Glutamatergic neuron (in vitro differentiated cells): ENCODE measurements at regions not wholly inside any gene's neighbourhood (a gene's known extent, or its start where the extent isn't known, plus 50 kb on each side); places are given as distances from the start of the nearest gene placed in this dataset.

ENCODE experiments used
- DNase-seq: peaks from one replicate; pipeline ENCODE4 v3.0.0; 2022
- H3K27ac Mint-ChIP-seq: one replicate; pipeline ENCODE4 v1.8.0; 2020; ENCODE audit warnings: mild to moderate bottlenecking, mixed read lengths, inconsistent platforms; ENCODE audit not compliant: unreplicated experiment
- H3K27me3 Mint-ChIP-seq: one replicate; pipeline ENCODE4 v1.8.0; 2020; ENCODE audit warnings: mild to moderate bottlenecking, moderate library complexity, mixed read lengths, inconsistent platforms; ENCODE audit not compliant: unreplicated experiment
- H3K36me3 Mint-ChIP-seq: one replicate; pipeline ENCODE4 v1.8.0; 2020; ENCODE audit warnings: mild to moderate bottlenecking, mixed read lengths, inconsistent platforms; ENCODE audit not compliant: unreplicated experiment
- H3K4me1 Mint-ChIP-seq: one replicate; pipeline ENCODE4 v1.8.0; 2020; ENCODE audit warnings: mild to moderate bottlenecking, low read depth, mixed read lengths, inconsistent platforms; ENCODE audit not compliant: unreplicated experiment
- H3K4me3 Mint-ChIP-seq: one replicate; pipeline ENCODE4 v1.8.0; 2020; ENCODE audit warnings: mild to moderate bottlenecking, mixed read lengths, inconsistent platforms; ENCODE audit not compliant: unreplicated experiment
- H3K9me3 Mint-ChIP-seq: one replicate; pipeline ENCODE4 v1.8.0; 2020; ENCODE audit warnings: mild to moderate bottlenecking, moderate library complexity, mixed read lengths, inconsistent platforms; ENCODE audit not compliant: unreplicated experiment
- TF ChIP-seq, protein P1 (sequence below): fragments of 200-600 bp; sonication (generic); IDR thresholded peaks from one replicate; pipeline ENCODE4 v1.5.0; 2021; ENCODE audit not compliant: partially characterized antibody, unreplicated experiment

DNA sequence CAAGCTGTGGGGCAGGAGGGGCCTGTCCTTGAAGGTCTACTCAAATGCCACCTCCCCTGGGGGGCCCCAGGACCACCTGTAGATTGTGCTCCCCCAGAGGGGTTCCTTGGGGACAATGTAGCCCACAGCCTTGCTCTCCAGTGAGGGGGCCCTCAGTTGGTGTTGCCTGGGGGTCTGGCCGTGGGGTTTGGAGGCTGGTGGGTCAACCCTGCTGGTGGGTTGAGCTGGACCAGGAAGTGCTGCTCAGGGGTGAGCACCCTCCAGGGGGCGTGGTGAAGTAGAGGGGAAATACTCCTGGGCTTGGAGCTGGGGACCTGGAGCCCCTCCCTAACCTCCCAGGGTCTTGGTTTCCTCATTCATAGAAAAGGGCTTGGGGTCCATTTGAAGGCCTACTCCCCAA, 143.6 kb upstream of the WNT4 start:
- DNase-seq = no peak
- no peaks in the 10 kb centered on the region for H3K36me3 Mint-ChIP-seq
- no peaks in the 10 kb centered on the region for H3K4me1 Mint-ChIP-seq
- no peak overlapping the region for H3K4me3 Mint-ChIP-seq
- H3K9me3 Mint-ChIP-seq = peaks cover 6% of the 10 kb centered on the region
- TF ChIP-seq, protein P1, sequence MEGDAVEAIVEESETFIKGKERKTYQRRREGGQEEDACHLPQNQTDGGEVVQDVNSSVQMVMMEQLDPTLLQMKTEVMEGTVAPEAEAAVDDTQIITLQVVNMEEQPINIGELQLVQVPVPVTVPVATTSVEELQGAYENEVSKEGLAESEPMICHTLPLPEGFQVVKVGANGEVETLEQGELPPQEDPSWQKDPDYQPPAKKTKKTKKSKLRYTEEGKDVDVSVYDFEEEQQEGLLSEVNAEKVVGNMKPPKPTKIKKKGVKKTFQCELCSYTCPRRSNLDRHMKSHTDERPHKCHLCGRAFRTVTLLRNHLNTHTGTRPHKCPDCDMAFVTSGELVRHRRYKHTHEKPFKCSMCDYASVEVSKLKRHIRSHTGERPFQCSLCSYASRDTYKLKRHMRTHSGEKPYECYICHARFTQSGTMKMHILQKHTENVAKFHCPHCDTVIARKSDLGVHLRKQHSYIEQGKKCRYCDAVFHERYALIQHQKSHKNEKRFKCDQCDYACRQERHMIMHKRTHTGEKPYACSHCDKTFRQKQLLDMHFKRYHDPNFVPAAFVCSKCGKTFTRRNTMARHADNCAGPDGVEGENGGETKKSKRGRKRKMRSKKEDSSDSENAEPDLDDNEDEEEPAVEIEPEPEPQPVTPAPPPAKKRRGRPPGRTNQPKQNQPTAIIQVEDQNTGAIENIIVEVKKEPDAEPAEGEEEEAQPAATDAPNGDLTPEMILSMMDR = no peak
- peaks cover 1% of the 10 kb centered on the region for H3K27me3 Mint-ChIP-seq
- no peak overlapping the region for H3K27ac Mint-ChIP-seq

DNA sequence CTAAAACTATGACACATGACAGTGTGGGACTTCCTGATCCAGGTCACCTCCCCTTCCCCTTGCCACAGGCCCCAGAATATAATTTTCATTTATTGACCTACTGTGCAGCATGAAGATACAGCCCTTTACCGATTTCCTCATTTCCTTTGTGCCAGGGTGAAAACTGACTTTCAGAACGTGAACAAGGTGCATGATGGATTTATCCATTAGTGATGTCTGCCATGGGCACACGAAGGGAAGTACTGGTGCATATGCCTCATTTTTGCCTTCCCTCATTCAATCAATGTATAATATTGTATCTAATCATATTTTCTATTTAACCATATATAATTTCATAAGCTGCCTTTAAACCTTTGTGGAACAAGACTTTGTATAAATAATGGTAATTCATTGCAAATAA, 144.4 kb upstream of the WNT4 start:
- DNase-seq = no peak
- Mint-ChIP-seq H3K4me3 (no peak overlapping the region), H3K36me3 (no peaks in the 10 kb centered on the region), H3K4me1 (no peaks in the 10 kb centered on the region), H3K27me3 (peaks cover 3% of the 10 kb centered on the region), H3K9me3 (peaks cover 6% of the 10 kb centered on the region), H3K27ac (no peak overlapping the region)
- TF ChIP-seq, protein P1 = no peak

DNA sequence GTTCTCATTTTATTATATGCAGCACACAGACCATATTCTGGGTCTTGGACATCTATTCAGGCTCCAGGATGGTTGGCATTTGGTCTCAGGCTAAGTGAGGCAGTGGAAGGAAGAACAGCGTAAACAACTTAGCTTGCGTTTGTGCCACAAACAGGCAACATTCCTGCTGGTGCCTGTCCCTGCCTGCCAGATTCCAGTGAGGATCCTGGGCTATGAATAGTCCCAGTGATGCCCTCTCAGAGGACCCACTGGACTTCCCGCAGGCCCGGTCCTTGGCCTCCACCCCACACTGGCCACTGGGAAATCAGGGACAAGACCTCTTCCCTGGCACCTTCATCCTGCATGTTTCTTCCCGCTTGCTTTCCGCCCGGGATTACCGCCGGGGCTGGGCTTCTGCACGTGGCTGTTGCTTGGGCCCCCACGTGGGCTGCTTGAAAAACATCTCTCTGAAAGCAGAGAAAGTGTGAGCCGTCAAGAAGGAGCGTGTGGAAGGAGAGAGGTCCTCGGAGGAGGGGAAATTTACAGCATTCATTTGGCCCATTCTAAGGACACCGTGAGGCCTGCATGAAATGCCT, 145.1 kb upstream of the WNT4 start:
- Mint-ChIP-seq H3K36me3 (no peaks in the 10 kb centered on the region), H3K4me1 (no peaks in the 10 kb centered on the region), H3K27ac (no peak overlapping the region), H3K9me3 (peaks cover 6% of the 10 kb centered on the region), H3K27me3 (peaks cover 3% of the 10 kb centered on the region), H3K4me3 (no peak overlapping the region)
- TF ChIP-seq, protein P1 = no peak
- DNase-seq = no peak

DNA sequence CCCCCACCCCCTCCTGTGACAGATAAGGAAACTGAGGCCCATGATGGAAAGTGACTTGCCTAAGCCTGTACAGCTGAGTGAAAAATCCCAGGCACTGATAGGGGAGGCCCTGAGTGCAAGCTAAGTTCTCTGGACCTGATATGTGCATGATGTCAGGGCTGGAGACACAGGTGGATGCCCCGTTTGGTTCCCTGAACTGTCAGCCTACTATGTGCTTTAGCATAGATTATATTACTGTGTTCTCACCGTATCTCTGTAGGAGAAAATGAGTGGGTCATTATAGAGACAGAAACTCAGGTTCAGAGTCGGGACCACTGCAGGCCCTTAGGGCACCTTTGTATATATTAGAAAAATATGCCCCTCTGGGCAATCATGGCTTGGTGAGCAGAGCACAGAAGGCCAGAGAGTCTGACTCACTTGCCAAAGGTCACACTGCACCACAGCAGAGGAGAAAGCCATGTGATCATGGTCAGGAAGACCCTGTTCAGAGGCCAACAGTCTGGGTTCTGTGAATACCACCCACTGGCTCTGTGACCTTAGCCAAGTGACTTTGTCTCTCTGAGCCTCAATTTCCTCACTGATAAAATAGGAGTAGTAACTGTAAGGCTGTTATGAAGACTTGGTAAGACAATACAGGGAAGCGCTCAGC, 145.8 kb upstream of the WNT4 start:
- Mint-ChIP-seq H3K4me3 (no peak overlapping the region), H3K4me1 (no peaks in the 10 kb centered on the region), H3K27me3 (peaks cover 3% of the 10 kb centered on the region), H3K36me3 (no peaks in the 10 kb centered on the region), H3K27ac (no peak overlapping the region), H3K9me3 (peaks cover 6% of the 10 kb centered on the region)
- no peak for DNase-seq
- TF ChIP-seq, protein P1 = no peak

DNA sequence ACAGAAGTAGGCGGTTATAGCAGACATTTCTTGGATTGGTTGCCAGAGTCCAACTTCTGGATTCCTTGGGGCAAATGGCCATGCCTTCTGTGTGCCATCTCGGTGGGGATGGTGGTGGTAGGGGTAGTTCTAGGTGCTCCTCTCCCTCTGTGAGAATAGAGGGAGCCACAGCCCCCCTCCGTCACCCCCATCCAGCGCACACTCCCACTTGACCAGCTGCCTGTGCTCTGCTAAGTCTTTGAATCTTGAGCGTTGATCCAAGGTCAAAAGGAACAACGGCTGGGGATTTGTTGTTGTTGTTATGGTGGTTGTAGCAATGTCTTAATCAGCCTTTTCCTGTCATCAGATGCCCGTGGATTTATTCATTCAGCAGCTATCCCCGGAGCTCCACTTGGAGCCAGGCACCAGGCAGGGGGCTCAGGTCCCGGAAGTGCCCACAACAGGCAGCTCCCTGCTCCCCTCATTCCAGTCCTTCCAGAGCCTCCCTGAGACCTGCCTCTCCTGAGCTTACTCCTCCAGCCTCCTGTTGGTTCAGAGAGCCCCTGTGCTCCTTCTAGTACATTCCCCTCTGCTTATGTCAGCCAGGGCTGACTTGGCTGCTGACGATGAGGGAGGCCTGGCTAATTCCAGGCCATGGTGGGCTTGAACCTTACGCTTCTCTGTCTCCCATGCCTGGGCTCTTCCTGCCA, 146.6 kb upstream of the WNT4 start:
- Mint-ChIP-seq H3K27me3 (peaks cover 3% of the 10 kb centered on the region), H3K9me3 (peaks cover 4% of the 10 kb centered on the region), H3K4me1 (no peaks in the 10 kb centered on the region), H3K4me3 (no peak overlapping the region), H3K27ac (no peak overlapping the region), H3K36me3 (no peaks in the 10 kb centered on the region)
- no peak for DNase-seq
- TF ChIP-seq, protein P1 = no peak
